Keratinocyte (primary cell): ENCODE measurements at regions not wholly inside any gene's neighbourhood (a gene's known extent, or its start where the extent isn't known, plus 50 kb on each side); places are given as distances from the start of the nearest gene placed in this dataset.

Source experiments
- DNase-seq: peaks from one replicate; pipeline ENCODE4 v3.0.0-alpha.2; 2011; ENCODE audit warnings: low read depth, missing footprints, low spot score
- FAIRE-seq: peaks from 2 replicates; lab custom pipeline; 2011; peaks lifted over from hg19 to GRCh38; lab: Jason Lieb, UNC
- H2AFZ ChIP-seq: 2 replicates; pipeline ENCODE4 v1.6.0; 2012; ENCODE audit warnings: low read length, control low read depth, inconsistent platforms; ENCODE audit not compliant: control insufficient read depth
- H3K27ac ChIP-seq: 2 replicates; pipeline ENCODE4 v1.5.1; 2011; ENCODE audit warnings: low read length; ENCODE audit not compliant: control insufficient read depth, insufficient read depth
- H3K27me3 ChIP-seq: 3 replicates; pipeline ENCODE4 v1.6.0; 2011; ENCODE audit warnings: low read length; ENCODE audit not compliant: control insufficient read depth, insufficient read depth; ENCODE audit errors: extremely low read depth
- H3K36me3 ChIP-seq, 2 experiments: 2 replicates in 1 of 2; 3 replicates in 1 of 2; pipeline ENCODE4 v1.5.1; 2011; ENCODE audit warnings: low read length in 2 of 2, mild to moderate bottlenecking in 1 of 2; ENCODE audit not compliant: control insufficient read depth in 2 of 2, insufficient read depth in 2 of 2; ENCODE audit errors: extremely low read depth in 1 of 2
- H3K4me1 ChIP-seq: 3 replicates; pipeline ENCODE4 v1.5.1; 2011; ENCODE audit warnings: low read length; ENCODE audit not compliant: control insufficient read depth, insufficient read depth; ENCODE audit errors: extremely low read depth
- H3K4me2 ChIP-seq: 3 replicates; pipeline ENCODE4 v1.6.0; 2011; ENCODE audit warnings: low read depth, low read length; ENCODE audit not compliant: control insufficient read depth, insufficient read depth; ENCODE audit errors: extremely low read depth
- H3K4me3 ChIP-seq, 3 experiments: fragments of 200-600 bp in 1 of 3; sonication (generic) in 1 of 3; 2 replicates in 2 of 3; 3 replicates in 1 of 3; pipeline ENCODE4 v1.5.1; 2011 to 2016; ENCODE audit warnings: low read length in 3 of 3, mild to moderate bottlenecking in 3 of 3, control low read depth in 2 of 3, inconsistent platforms in 1 of 3, low read depth in 1 of 3, mixed read lengths in 1 of 3, mixed run types in 1 of 3, moderate library complexity in 1 of 3; ENCODE audit not compliant: control insufficient read depth in 2 of 3, insufficient read depth in 2 of 3; ENCODE audit errors: extremely low read depth in 1 of 3
- H3K79me2 ChIP-seq: 2 replicates; pipeline ENCODE4 v1.6.0; 2012; ENCODE audit warnings: low read length; ENCODE audit not compliant: control insufficient read depth, insufficient read depth
- H3K9ac ChIP-seq: 3 replicates; pipeline ENCODE4 v1.6.0; 2011; ENCODE audit warnings: low read length; ENCODE audit not compliant: control insufficient read depth, insufficient read depth; ENCODE audit errors: extremely low read depth
- H3K9me1 ChIP-seq: 3 replicates; pipeline ENCODE4 v1.6.0; 2011; ENCODE audit warnings: low read length; ENCODE audit not compliant: control insufficient read depth, insufficient read depth; ENCODE audit errors: extremely low read depth
- H3K9me3 ChIP-seq: 2 replicates; pipeline ENCODE4 v1.5.1; 2012; ENCODE audit warnings: low read depth, low read length; ENCODE audit not compliant: control insufficient read depth
- H4K20me1 ChIP-seq: 3 replicates; pipeline ENCODE4 v1.6.0; 2011; ENCODE audit warnings: low read length; ENCODE audit not compliant: control insufficient read depth, insufficient read depth; ENCODE audit errors: extremely low read depth
- EZH2 ChIP-seq: IDR thresholded peaks from one replicate; pipeline ENCODE4 v1.6.1; 2012; ENCODE audit warnings: inconsistent platforms, mild to moderate bottlenecking, low read length, moderate library complexity
- dilution Hi-C: fragments of 300-500 bp; cut with MboI; formaldehyde crosslinking; loops from one replicate; pipeline ENCODE4 v1.7.0; 2020; ENCODE audit warnings: low sequenced_read_pairs; ENCODE audit not compliant: extremely low pct_ligation_motif_present
- TF ChIP-seq, protein P1 (sequence below), 3 experiments: IDR thresholded peaks in 1 of 3; conservative IDR thresholded peaks in 1 of 3; optimal IDR thresholded peaks in 1 of 3; 2 replicates in 2 of 3; 3 replicates in 1 of 3; pipeline versions ENCODE3 to v1.5.1; 2011; ENCODE audit warnings: low read length in 3 of 3, mild to moderate bottlenecking in 3 of 3, moderate library complexity in 2 of 3, control low read depth in 1 of 3, inconsistent platforms in 1 of 3; ENCODE audit not compliant: insufficient read depth in 2 of 3; ENCODE audit errors: extremely low read depth in 1 of 3

DNA sequence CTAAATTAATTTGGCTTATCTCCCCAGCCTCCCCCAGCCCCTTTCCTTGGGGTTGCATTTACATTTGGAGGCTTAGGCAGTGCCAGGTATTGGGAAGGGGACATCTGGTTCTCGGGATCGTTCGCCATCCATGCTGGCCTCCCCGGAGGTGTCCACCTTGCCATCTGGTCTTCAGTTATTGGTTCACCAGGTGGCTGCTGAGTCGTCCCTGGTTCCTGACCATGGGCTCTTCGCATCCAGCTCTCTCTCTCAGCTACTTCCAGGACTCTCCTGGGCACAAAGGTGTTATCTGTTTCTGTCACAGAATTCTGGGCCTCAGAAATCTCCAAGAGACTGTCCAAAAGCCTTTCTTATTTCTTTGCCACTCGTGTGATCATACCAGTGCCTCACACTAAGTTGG is 75.4 kb upstream of the SCOC start:
- Histone ChIP-seq H3K79me2 (no peaks in the 10 kb centered on the region), H3K27ac (no peak overlapping the region), H3K4me2 (no peak overlapping the region), H3K4me3 (no peak overlapping the region), H3K27me3 (peaks cover 3% of the 10 kb centered on the region), H3K4me1 (peaks cover 29% of the 10 kb centered on the region), H3K9ac (no peak overlapping the region), H3K9me1 (no peaks in the 10 kb centered on the region), H2AFZ (no peak overlapping the region), H3K36me3 (no peaks in the 10 kb centered on the region), H4K20me1 (no peaks in the 10 kb centered on the region), H3K9me3 (no peaks in the 10 kb centered on the region)
- TF ChIP-seq EZH2 = no peak
- TF ChIP-seq, protein P1, sequence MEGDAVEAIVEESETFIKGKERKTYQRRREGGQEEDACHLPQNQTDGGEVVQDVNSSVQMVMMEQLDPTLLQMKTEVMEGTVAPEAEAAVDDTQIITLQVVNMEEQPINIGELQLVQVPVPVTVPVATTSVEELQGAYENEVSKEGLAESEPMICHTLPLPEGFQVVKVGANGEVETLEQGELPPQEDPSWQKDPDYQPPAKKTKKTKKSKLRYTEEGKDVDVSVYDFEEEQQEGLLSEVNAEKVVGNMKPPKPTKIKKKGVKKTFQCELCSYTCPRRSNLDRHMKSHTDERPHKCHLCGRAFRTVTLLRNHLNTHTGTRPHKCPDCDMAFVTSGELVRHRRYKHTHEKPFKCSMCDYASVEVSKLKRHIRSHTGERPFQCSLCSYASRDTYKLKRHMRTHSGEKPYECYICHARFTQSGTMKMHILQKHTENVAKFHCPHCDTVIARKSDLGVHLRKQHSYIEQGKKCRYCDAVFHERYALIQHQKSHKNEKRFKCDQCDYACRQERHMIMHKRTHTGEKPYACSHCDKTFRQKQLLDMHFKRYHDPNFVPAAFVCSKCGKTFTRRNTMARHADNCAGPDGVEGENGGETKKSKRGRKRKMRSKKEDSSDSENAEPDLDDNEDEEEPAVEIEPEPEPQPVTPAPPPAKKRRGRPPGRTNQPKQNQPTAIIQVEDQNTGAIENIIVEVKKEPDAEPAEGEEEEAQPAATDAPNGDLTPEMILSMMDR (optimal IDR thresholded peaks at IDR 0.05 in 1 of 3, IDR thresholded peaks at IDR 0.05 in 1 of 3, conservative IDR thresholded peaks at IDR 0.05 in 1 of 3; ENCODE audit: extremely low read depth in 1 of 3, insufficient read depth in 2 of 3, low read length in 3 of 3) = no peak
- dilution Hi-C loops = no loop called here
- FAIRE-seq (no peak), DNase-seq (no peak)

DNA sequence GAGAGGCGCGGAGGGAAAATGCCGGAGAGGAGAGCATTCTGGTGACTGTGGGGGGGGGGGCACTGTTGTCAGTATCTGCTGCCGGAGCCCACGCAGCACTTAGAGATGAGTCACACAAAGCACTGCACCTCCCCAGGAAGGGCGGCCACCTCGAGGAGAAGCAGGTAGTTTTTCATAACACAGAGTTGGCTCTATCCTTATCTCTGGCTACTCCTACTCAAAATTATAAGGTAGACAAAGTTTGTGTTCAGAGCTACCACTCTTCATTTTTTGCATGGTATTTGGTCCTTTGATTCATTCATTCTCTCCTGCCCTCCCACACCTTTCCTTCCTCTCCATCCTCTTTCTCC is 76.2 kb upstream of the SCOC start:
- DNase-seq (no peak), FAIRE-seq (peak; percentile 29)
- TF ChIP-seq, protein P1 (optimal IDR thresholded peaks at IDR 0.05 in 1 of 3, IDR thresholded peaks at IDR 0.05 in 1 of 3, conservative IDR thresholded peaks at IDR 0.05 in 1 of 3; ENCODE audit: extremely low read depth in 1 of 3, insufficient read depth in 2 of 3, low read length in 3 of 3) = no peak
- no peak for TF ChIP-seq EZH2
- Histone ChIP-seq H3K4me2 (peak overlapping the region; percentile 80), H3K79me2 (no peaks in the 10 kb centered on the region), H4K20me1 (no peaks in the 10 kb centered on the region), H3K4me1 (peaks cover 29% of the 10 kb centered on the region), H3K9me3 (no peaks in the 10 kb centered on the region), H3K9ac (no peak overlapping the region), H3K27me3 (peaks cover 3% of the 10 kb centered on the region), H3K27ac (no peak overlapping the region), H3K9me1 (no peaks in the 10 kb centered on the region), H3K36me3 (no peaks in the 10 kb centered on the region), H3K4me3 (peak overlapping the region in 1 of 3 experiments; percentile 54), H2AFZ (no peak overlapping the region)
- dilution Hi-C loops = no loop called here
